ENCODE measurements at regions not wholly inside any gene's neighbourhood (a gene's known extent, or its start where the extent isn't known, plus 50 kb on each side); places are given as distances from the start of the nearest gene placed in this dataset.

- TF ChIP-seq TAF1 (IDR thresholded peaks at IDR 0.05; ENCODE audit: borderline replicate concordance, low read depth, low read length): no peak
- no peak for TF ChIP-seq POLR2AphosphoS5 (IDR thresholded peaks at IDR 0.05; ENCODE audit: low read depth, low read length)
- no peak for TF ChIP-seq POLR2A (IDR thresholded peaks at IDR 0.05; ENCODE audit: low read depth, low read length)
- FAIRE-seq: no peak
- DNase-seq (ENCODE audit: insufficient read length): no peak
These were observed 70.5 kb downstream of the CHST2 start for GRCh38 chr3:143190101-143190500.

GRCh38 chr3:143192193-143192592 is 72.6 kb downstream of the CHST2 start:
- DNase-seq (ENCODE audit: insufficient read length) (no peak), FAIRE-seq (peak; percentile 5)
- TF ChIP-seq POLR2AphosphoS5 (IDR thresholded peaks at IDR 0.05; ENCODE audit: low read depth, low read length): no peak
- no peak for TF ChIP-seq POLR2A (IDR thresholded peaks at IDR 0.05; ENCODE audit: low read depth, low read length)
- TF ChIP-seq TAF1 (IDR thresholded peaks at IDR 0.05; ENCODE audit: borderline replicate concordance, low read depth, low read length): no peak

GRCh38 chr3:143200001-143200924 is 80.7 kb downstream of the CHST2 start:
- FAIRE-seq (no peak), DNase-seq (ENCODE audit: insufficient read length) (no peak)
- TF ChIP-seq TAF1 (IDR thresholded peaks at IDR 0.05; ENCODE audit: borderline replicate concordance, low read depth, low read length): no peak
- TF ChIP-seq POLR2AphosphoS5 (IDR thresholded peaks at IDR 0.05; ENCODE audit: low read depth, low read length): no peak
- TF ChIP-seq POLR2A (IDR thresholded peaks at IDR 0.05; ENCODE audit: low read depth, low read length): no peak

GRCh38 chr3:143201045-143201444 is 81.5 kb downstream of the CHST2 start:
- FAIRE-seq (no peak), DNase-seq (ENCODE audit: insufficient read length) (no peak)
- TF ChIP-seq TAF1 (IDR thresholded peaks at IDR 0.05; ENCODE audit: borderline replicate concordance, low read depth, low read length) (no peak), POLR2AphosphoS5 (IDR thresholded peaks at IDR 0.05; ENCODE audit: low read depth, low read length) (no peak), POLR2A (IDR thresholded peaks at IDR 0.05; ENCODE audit: low read depth, low read length) (no peak)

- DNase-seq (ENCODE audit: insufficient read length) (no peak), FAIRE-seq (no peak)
- no peak for TF ChIP-seq POLR2AphosphoS5 (IDR thresholded peaks at IDR 0.05; ENCODE audit: low read depth, low read length)
- TF ChIP-seq POLR2A (IDR thresholded peaks at IDR 0.05; ENCODE audit: low read depth, low read length): no peak
- TF ChIP-seq TAF1 (IDR thresholded peaks at IDR 0.05; ENCODE audit: borderline replicate concordance, low read depth, low read length): no peak
These were observed 82.5 kb downstream of the CHST2 start for GRCh38 chr3:143201870-143202752.

- no peak for TF ChIP-seq POLR2A (IDR thresholded peaks at IDR 0.05; ENCODE audit: low read depth, low read length)
- TF ChIP-seq POLR2AphosphoS5 (IDR thresholded peaks at IDR 0.05; ENCODE audit: low read depth, low read length): no peak
- no peak for TF ChIP-seq TAF1 (IDR thresholded peaks at IDR 0.05; ENCODE audit: borderline replicate concordance, low read depth, low read length)
- no peak for DNase-seq (ENCODE audit: insufficient read length)
- FAIRE-seq: no peak
These were observed 83.6 kb downstream of the CHST2 start for GRCh38 chr3:143203142-143203541.

- DNase-seq (ENCODE audit: insufficient read length): no peak
- no peak for FAIRE-seq
- no peak for TF ChIP-seq POLR2AphosphoS5 (IDR thresholded peaks at IDR 0.05; ENCODE audit: low read depth, low read length)
These were observed 84.3 kb downstream of the CHST2 start for GRCh38 chr3:143203848-143204247.

GRCh38 chr3:143206955-143207337 is 87.4 kb downstream of the CHST2 start:
- DNase-seq (ENCODE audit: insufficient read length) (no peak), FAIRE-seq (no peak)
- TF ChIP-seq POLR2AphosphoS5 (IDR thresholded peaks at IDR 0.05; ENCODE audit: low read depth, low read length) (no peak), POLR2A (IDR thresholded peaks at IDR 0.05; ENCODE audit: low read depth, low read length) (no peak), TAF1 (IDR thresholded peaks at IDR 0.05; ENCODE audit: borderline replicate concordance, low read depth, low read length) (no peak)

GRCh38 chr3:143207338-143207961 is 87.9 kb downstream of the CHST2 start:
- TF ChIP-seq POLR2A (IDR thresholded peaks at IDR 0.05; ENCODE audit: low read depth, low read length) (no peak), TAF1 (IDR thresholded peaks at IDR 0.05; ENCODE audit: borderline replicate concordance, low read depth, low read length) (no peak), POLR2AphosphoS5 (IDR thresholded peaks at IDR 0.05; ENCODE audit: low read depth, low read length) (no peak)
- peak; percentile 98 for FAIRE-seq
- DNase-seq (ENCODE audit: insufficient read length): peak; percentile 31

- FAIRE-seq: peak; percentile 70
- TF ChIP-seq POLR2AphosphoS5 (IDR thresholded peaks at IDR 0.05; ENCODE audit: low read depth, low read length) (no peak), POLR2A (IDR thresholded peaks at IDR 0.05; ENCODE audit: low read depth, low read length) (no peak), TAF1 (IDR thresholded peaks at IDR 0.05; ENCODE audit: borderline replicate concordance, low read depth, low read length) (no peak)
- DNase-seq (ENCODE audit: insufficient read length): no peak
These were observed 89.6 kb downstream of the CHST2 start for GRCh38 chr3:143208976-143209714.

- TF ChIP-seq TAF1 (IDR thresholded peaks at IDR 0.05; ENCODE audit: borderline replicate concordance, low read depth, low read length) (no peak), POLR2A (IDR thresholded peaks at IDR 0.05; ENCODE audit: low read depth, low read length) (no peak), POLR2AphosphoS5 (IDR thresholded peaks at IDR 0.05; ENCODE audit: low read depth, low read length) (no peak)
- DNase-seq (ENCODE audit: insufficient read length) (no peak), FAIRE-seq (no peak)
These were observed 90.1 kb downstream of the CHST2 start for GRCh38 chr3:143209715-143210059.

Data from GM12892 (cell line).